ENCODE measurements at regions not wholly inside any gene's neighbourhood (a gene's known extent, or its start where the extent isn't known, plus 50 kb on each side); places are given as distances from the start of the nearest gene placed in this dataset.

GRCh38 chr7:85464042-85464651, 277.3 kb upstream of the SEMA3D start:
- Mint-ChIP-seq H3K4me3 (ENCODE audit: unreplicated experiment) (no peak overlapping the region), H3K27ac (ENCODE audit: unreplicated experiment) (no peak overlapping the region), H3K27me3 (ENCODE audit: insufficient read depth, unreplicated experiment) (peaks cover 6% of the 10 kb centered on the region), H3K4me1 (ENCODE audit: low read depth, unreplicated experiment) (no peaks in the 10 kb centered on the region), H3K9me3 (ENCODE audit: unreplicated experiment) (no peaks in the 10 kb centered on the region), H3K36me3 (ENCODE audit: insufficient read depth, unreplicated experiment) (no peaks in the 10 kb centered on the region)
- DNase-seq, result no peak
- intact Hi-C loops (cut with micrococcal nuclease; ENCODE audit: unreplicated experiment), result loop anchor here (2.0 to 5.0 kb wide), 2 partner anchors 277 to 423 kb away; partner anchors contain the start of gene SEMA3D
- no peak overlapping the region for H3K4me3 ChIP-seq (ENCODE audit: low read depth, low read length)
- no peaks in the 10 kb centered on the region for H3K9me3 ChIP-seq
- H3K36me3 ChIP-seq (ENCODE audit: control insufficient read depth, insufficient read depth, low read length), result no peaks in the 10 kb centered on the region
- peak in 1 of 2 experiments; percentile 22 for TF ChIP-seq CTCF (IDR thresholded peaks at IDR 0.05; ENCODE audit: insufficient read depth in 1 of 2, low read depth in 1 of 2, low read length in 1 of 2, severe bottlenecking in 1 of 2, unreplicated experiment in 1 of 2)
- POLR2A ChIA-PET, result no interaction called here
- no peaks in the 10 kb centered on the region for H3K27me3 ChIP-seq (replicated peaks; ENCODE audit: control insufficient read depth, insufficient read depth, low read length)
- BruUV-seq (replicated peaks), result no TSS peak
- CTCF ChIA-PET, result interaction anchor here (1.0 to 1.1 kb wide), 2 partner anchors 366 to 423 kb away, joined by 3 to 4 read pairs; no protein-coding TSS in a partner anchor
- H3K4me1 ChIP-seq, result no peaks in the 10 kb centered on the region

GRCh38 chr7:85462671-85463070, 275.8 kb upstream of the SEMA3D start:
- POLR2A ChIA-PET, result no interaction called here

GRCh38 chr7:85457911-85458310, 271.1 kb upstream of the SEMA3D start:
- Histone ChIP-seq H3K4me3 (ENCODE audit: low read depth, low read length) (no peak overlapping the region), H3K36me3 (ENCODE audit: control insufficient read depth, insufficient read depth, low read length) (no peaks in the 10 kb centered on the region), H3K4me1 (no peaks in the 10 kb centered on the region), H3K27me3 (replicated peaks; ENCODE audit: control insufficient read depth, insufficient read depth, low read length) (no peaks in the 10 kb centered on the region), H3K9me3 (no peaks in the 10 kb centered on the region)
- POLR2A ChIA-PET, result no interaction called here
- no peaks in the 10 kb centered on the region for H3K27me3 Mint-ChIP-seq (ENCODE audit: insufficient read depth, unreplicated experiment)
- H3K27ac Mint-ChIP-seq (ENCODE audit: unreplicated experiment), result no peak overlapping the region
- intact Hi-C loops (cut with micrococcal nuclease; ENCODE audit: unreplicated experiment), result loop anchor here (5.0 kb wide), 1 partner anchor 374 kb away; no protein-coding TSS in a partner anchor
- H3K4me1 Mint-ChIP-seq (ENCODE audit: low read depth, unreplicated experiment), result no peaks in the 10 kb centered on the region
- CTCF ChIA-PET, result no interaction called here
- H3K9me3 Mint-ChIP-seq (ENCODE audit: unreplicated experiment), result no peaks in the 10 kb centered on the region
- no peak overlapping the region for H3K4me3 Mint-ChIP-seq (ENCODE audit: unreplicated experiment)
- BruUV-seq (replicated peaks), result no TSS peak
- TF ChIP-seq CTCF (IDR thresholded peaks at IDR 0.05; ENCODE audit: insufficient read depth in 1 of 2, low read depth in 1 of 2, low read length in 1 of 2, severe bottlenecking in 1 of 2, unreplicated experiment in 1 of 2), result no peak
- H3K36me3 Mint-ChIP-seq (ENCODE audit: insufficient read depth, unreplicated experiment), result no peaks in the 10 kb centered on the region
- no peak for DNase-seq

More at GRCh38 chr7:85462671-85463070, 275.8 kb upstream of the SEMA3D start:
- intact Hi-C loops (cut with micrococcal nuclease; ENCODE audit: unreplicated experiment), result loop anchor here (5.0 kb wide), 1 partner anchor 275 kb away; the partner anchor contains the start of gene SEMA3D
- no peak for DNase-seq
- H3K36me3 ChIP-seq (ENCODE audit: control insufficient read depth, insufficient read depth, low read length), result no peaks in the 10 kb centered on the region
- no TSS peak for BruUV-seq (replicated peaks)
- Mint-ChIP-seq H3K27ac (ENCODE audit: unreplicated experiment) (no peak overlapping the region), H3K4me1 (ENCODE audit: low read depth, unreplicated experiment) (no peaks in the 10 kb centered on the region), H3K36me3 (ENCODE audit: insufficient read depth, unreplicated experiment) (no peaks in the 10 kb centered on the region), H3K4me3 (ENCODE audit: unreplicated experiment) (no peak overlapping the region), H3K27me3 (ENCODE audit: insufficient read depth, unreplicated experiment) (peaks cover 5% of the 10 kb centered on the region), H3K9me3 (ENCODE audit: unreplicated experiment) (no peaks in the 10 kb centered on the region)
- H3K9me3 ChIP-seq, result no peaks in the 10 kb centered on the region
- no peaks in the 10 kb centered on the region for H3K4me1 ChIP-seq
- TF ChIP-seq CTCF (IDR thresholded peaks at IDR 0.05; ENCODE audit: insufficient read depth in 1 of 2, low read depth in 1 of 2, low read length in 1 of 2, severe bottlenecking in 1 of 2, unreplicated experiment in 1 of 2), result no peak
- CTCF ChIA-PET, result no interaction called here
- no peak overlapping the region for H3K4me3 ChIP-seq (ENCODE audit: low read depth, low read length)
- no peaks in the 10 kb centered on the region for H3K27me3 ChIP-seq (replicated peaks; ENCODE audit: control insufficient read depth, insufficient read depth, low read length)

Data from Caco-2 (cell line).